Esophagus muscularis mucosa (tissue), 4 donors: ENCODE measurements at regions not wholly inside any gene's neighbourhood (a gene's known extent, or its start where the extent isn't known, plus 50 kb on each side); places are given as distances from the start of the nearest gene placed in this dataset.

Experiments
- DNase-seq: peaks from one replicate; pipeline ENCODE4 v3.0.0-alpha.2; 2017; ENCODE audit errors: extremely low spot score
- H3K27ac ChIP-seq, 4 donors: fragments of 200-600 bp; sonication (generic); replicated peaks in 1 of 4; 1 replicate in 3 of 4; 2 replicates in 1 of 4; pipeline ENCODE4 v1.5.1; 2016 to 2019; ENCODE audit warnings: mild to moderate bottlenecking in 1 of 4
- H3K27me3 ChIP-seq, 4 donors: fragments of 200-600 bp; sonication (generic); one replicate each; pipeline versions ENCODE4 v1.5.1 to v1.6.0; 2016 to 2019
- H3K36me3 ChIP-seq, 4 donors: fragments of 200-600 bp; sonication (generic); one replicate each; pipeline ENCODE4 v1.5.1; 2016 to 2019
- H3K4me1 ChIP-seq, 4 donors: fragments of 200-600 bp; sonication (generic); one replicate each; pipeline ENCODE4 v1.5.1; 2016 to 2019
- H3K4me3 ChIP-seq, 4 donors: fragments of 200-600 bp; sonication (generic); 1 replicate in 2 of 4; 2 replicates in 2 of 4; pipeline ENCODE4 v1.5.1; 2016 to 2019; ENCODE audit warnings: mild to moderate bottlenecking in 4 of 4, moderate library complexity in 1 of 4
- H3K9me3 ChIP-seq, 4 donors: fragments of 200-600 bp; sonication (generic); 1 replicate in 3 of 4; 2 replicates in 1 of 4; pipeline ENCODE4 v1.5.1; 2016 to 2019
- EP300 ChIP-seq: sonication (generic); formaldehyde crosslinking; IDR thresholded peaks from one replicate; pipeline ENCODE4 v1.6.1; 2017; ENCODE audit warnings: antibody characterized with exemption
- POLR2A ChIP-seq: fragments of 450-650 bp; IDR thresholded peaks from one replicate; pipeline ENCODE4 v1.6.1; 2017; ENCODE audit warnings: antibody characterized with exemption, moderate library complexity, mild to moderate bottlenecking, low read depth
- POLR2AphosphoS5 ChIP-seq, 2 donors: sonication (generic); formaldehyde crosslinking; IDR thresholded peaks; one replicate each; pipeline ENCODE4 v1.6.1; 2017; ENCODE audit warnings: antibody characterized with exemption in 2 of 2
- WGBS: methylation state at CpG from one replicate; pipeline ENCODE4 v1.1.5; 2018; 5-methylcytosine and 5-hydroxymethylcytosine counted together
- intact Hi-C: fragments of 100-400 bp; cut with DNase I; formaldehyde crosslinking; loops from one replicate; pipeline ENCODE4 v1.15.1; 2023
- TF ChIP-seq, protein P1 (sequence below), 3 experiments: fragments of 200-600 bp in 2 of 3; fragments of 450-650 bp in 1 of 3; sonication (generic) in 2 of 3; IDR thresholded peaks; one replicate each; pipeline ENCODE4 v1.5.1; 2017 to 2019; ENCODE audit warnings: antibody characterized with exemption in 3 of 3, mild to moderate bottlenecking in 2 of 3, moderate library complexity in 1 of 3

DNA sequence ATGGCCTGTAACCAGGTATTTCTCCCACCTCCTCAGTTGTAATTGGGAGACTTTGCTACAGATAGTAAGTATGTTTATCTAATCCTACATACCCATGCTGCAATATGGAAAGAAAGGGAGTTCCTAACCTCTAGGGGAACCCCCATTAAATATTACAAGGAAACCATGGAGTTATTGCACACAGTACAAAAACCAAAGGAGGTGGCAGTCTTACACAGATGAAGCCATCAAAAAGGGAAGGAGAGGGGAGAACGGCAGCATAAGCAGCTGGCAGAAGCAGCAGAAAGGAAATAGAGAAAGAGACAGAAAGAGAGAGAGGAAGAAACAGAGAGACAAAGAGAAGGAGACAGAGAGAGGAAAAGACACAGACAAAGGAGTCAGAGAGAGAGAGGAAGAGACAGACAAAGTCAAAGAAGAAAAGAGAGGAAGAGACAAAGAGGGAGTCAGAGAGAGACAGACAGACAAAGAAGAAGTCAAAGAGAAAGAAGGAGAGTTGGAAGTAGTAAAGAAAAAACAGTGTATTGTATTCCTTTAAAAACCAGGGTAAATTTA, 142.9 kb downstream of the FASLG start:
- 53% methylated on average over 1 of the region's 1 CpG for WGBS
- TF ChIP-seq EP300 = no peak
- DNase-seq = no peak
- no peak overlapping the region for H3K27ac ChIP-seq
- H3K4me1 ChIP-seq = no peaks in the 10 kb centered on the region
- intact Hi-C loops = no loop called here
- no peak overlapping the region for H3K4me3 ChIP-seq
- H3K27me3 ChIP-seq = no peaks in the 10 kb centered on the region
- H3K9me3 ChIP-seq = no peaks in the 10 kb centered on the region
- H3K36me3 ChIP-seq = no peaks in the 10 kb centered on the region

DNA sequence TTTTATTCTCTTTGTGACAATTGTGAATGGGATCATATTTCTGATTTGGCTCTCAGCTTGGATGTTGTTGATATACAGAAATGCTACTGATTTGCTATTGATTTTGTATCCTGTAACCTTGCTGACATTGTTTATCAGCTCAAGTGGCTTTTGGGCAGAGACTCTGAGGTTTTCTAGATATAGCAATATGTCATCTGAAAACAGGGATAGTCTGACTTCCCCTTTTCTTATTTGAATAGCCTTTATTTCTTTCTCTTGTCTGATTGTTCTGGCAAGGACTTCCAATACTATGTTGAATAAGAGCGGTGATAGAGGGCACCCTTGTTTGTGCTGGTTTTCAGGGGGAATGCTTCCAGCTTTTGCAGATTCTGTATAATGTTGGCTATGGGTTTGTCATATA, 150.8 kb downstream of the FASLG start:
- no peak for DNase-seq
- Histone ChIP-seq H3K9me3 (no peaks in the 10 kb centered on the region), H3K27ac (no peak overlapping the region), H3K36me3 (no peaks in the 10 kb centered on the region), H3K4me3 (no peak overlapping the region), H3K27me3 (no peaks in the 10 kb centered on the region), H3K4me1 (no peaks in the 10 kb centered on the region)
- intact Hi-C loops = no loop called here
- TF ChIP-seq POLR2A (no peak), POLR2AphosphoS5 (IDR thresholded peaks at IDR 0.05) (no peak), EP300 (no peak)
- TF ChIP-seq, protein P1, sequence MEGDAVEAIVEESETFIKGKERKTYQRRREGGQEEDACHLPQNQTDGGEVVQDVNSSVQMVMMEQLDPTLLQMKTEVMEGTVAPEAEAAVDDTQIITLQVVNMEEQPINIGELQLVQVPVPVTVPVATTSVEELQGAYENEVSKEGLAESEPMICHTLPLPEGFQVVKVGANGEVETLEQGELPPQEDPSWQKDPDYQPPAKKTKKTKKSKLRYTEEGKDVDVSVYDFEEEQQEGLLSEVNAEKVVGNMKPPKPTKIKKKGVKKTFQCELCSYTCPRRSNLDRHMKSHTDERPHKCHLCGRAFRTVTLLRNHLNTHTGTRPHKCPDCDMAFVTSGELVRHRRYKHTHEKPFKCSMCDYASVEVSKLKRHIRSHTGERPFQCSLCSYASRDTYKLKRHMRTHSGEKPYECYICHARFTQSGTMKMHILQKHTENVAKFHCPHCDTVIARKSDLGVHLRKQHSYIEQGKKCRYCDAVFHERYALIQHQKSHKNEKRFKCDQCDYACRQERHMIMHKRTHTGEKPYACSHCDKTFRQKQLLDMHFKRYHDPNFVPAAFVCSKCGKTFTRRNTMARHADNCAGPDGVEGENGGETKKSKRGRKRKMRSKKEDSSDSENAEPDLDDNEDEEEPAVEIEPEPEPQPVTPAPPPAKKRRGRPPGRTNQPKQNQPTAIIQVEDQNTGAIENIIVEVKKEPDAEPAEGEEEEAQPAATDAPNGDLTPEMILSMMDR (IDR thresholded peaks at IDR 0.05) = no peak
- WGBS = 96% methylated on average over 1 of the region's 1 CpG

DNA sequence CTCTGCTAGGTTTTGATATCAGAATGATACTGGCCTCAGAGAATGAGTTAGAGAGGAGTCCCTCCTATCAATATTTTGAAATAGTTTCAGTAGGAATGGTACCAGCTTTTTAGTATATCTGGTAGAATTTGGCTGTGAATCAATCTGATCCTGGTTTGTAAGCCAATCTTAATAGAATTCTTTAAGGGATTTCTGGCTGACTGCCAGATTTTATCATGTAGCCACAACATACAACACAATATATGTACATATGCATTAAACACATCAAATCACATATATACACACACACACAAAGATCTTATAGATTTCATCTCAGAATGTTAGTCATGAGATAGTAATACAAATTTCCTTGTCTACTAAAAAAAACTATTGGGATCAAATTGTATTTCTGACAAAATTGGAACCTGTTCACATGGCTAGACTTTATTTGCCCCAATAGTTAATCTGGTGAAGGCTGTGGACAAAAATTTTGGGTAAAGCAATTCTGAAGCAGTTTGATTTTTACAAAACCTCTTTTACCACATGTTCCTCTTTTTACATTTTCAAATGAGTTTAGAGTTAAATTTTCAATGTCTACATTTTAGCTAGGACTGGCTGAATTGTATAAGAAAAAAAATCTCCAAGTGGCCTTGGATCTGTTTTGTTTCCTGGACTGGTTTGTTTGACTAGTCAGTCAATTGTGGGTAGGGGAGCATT, 151.7 kb downstream of the FASLG start:
- Histone ChIP-seq H3K36me3 (no peaks in the 10 kb centered on the region), H3K27me3 (no peaks in the 10 kb centered on the region), H3K4me1 (no peaks in the 10 kb centered on the region), H3K27ac (no peak overlapping the region), H3K4me3 (no peak overlapping the region), H3K9me3 (no peaks in the 10 kb centered on the region)
- DNase-seq = no peak
- no peak for TF ChIP-seq EP300
- TF ChIP-seq, protein P1 (IDR thresholded peaks at IDR 0.05) = no peak
- no peak for TF ChIP-seq POLR2AphosphoS5 (IDR thresholded peaks at IDR 0.05)
- no peak for TF ChIP-seq POLR2A
- intact Hi-C loops = no loop called here

DNA sequence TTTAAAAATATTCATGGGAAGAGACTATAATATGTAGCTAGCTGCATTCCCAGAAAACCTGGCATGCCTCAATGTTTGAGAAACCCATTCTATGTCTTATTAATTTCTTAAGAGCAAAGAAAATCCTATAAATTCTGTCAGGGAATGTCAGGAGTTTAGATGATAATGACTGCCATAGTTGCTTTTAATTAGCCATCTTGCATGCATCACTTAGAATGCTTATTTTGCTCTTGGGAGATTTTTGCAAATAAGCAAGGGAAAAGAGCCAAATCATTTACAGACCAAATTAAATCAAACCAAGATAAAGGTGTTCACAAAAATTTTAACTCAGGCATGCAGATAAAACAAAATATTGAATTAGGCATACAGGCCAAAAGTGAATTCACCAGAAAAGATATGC, 152.8 kb downstream of the FASLG start:
- no peak for TF ChIP-seq POLR2A
- no peak for TF ChIP-seq POLR2AphosphoS5 (IDR thresholded peaks at IDR 0.05)
- TF ChIP-seq, protein P1 (IDR thresholded peaks at IDR 0.05) = no peak
- no peak for TF ChIP-seq EP300
- Histone ChIP-seq H3K27me3 (no peaks in the 10 kb centered on the region), H3K4me3 (no peak overlapping the region), H3K9me3 (no peaks in the 10 kb centered on the region), H3K27ac (no peak overlapping the region), H3K4me1 (no peaks in the 10 kb centered on the region), H3K36me3 (no peaks in the 10 kb centered on the region)
- intact Hi-C loops = no loop called here
- no peak for DNase-seq

DNA sequence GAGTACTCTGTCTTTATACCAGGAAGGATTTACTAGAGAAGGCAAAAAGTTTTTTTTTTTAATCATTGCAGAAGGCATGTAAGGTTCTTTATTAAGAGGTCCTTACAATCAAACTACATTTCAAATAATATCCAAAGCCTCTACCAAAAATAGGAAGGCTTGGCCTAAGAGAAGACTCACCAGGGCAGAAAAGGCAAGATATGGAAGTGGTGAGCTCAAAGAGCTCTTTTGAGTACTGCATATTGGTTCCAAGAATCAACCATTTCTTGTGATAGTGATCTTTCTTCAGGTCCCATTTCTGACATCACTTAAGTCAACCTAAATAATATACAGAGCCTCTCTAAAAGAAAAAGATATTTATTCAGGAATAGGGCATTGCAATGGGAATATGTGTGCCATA, 153.2 kb downstream of the FASLG start:
- TF ChIP-seq, protein P1 (IDR thresholded peaks at IDR 0.05) = no peak
- no peak for TF ChIP-seq POLR2AphosphoS5 (IDR thresholded peaks at IDR 0.05)
- TF ChIP-seq EP300 = no peak
- TF ChIP-seq POLR2A = no peak
- intact Hi-C loops = no loop called here
- no peak overlapping the region for H3K27ac ChIP-seq
- H3K36me3 ChIP-seq = no peaks in the 10 kb centered on the region
- no peak for DNase-seq
- H3K4me1 ChIP-seq = no peaks in the 10 kb centered on the region
- no peaks in the 10 kb centered on the region for H3K27me3 ChIP-seq
- no peak overlapping the region for H3K4me3 ChIP-seq
- no peaks in the 10 kb centered on the region for H3K9me3 ChIP-seq
